ENCODE measurements at regions not wholly inside any gene's neighbourhood (a gene's known extent, or its start where the extent isn't known, plus 50 kb on each side); places are given as distances from the start of the nearest gene placed in this dataset.

DNA sequence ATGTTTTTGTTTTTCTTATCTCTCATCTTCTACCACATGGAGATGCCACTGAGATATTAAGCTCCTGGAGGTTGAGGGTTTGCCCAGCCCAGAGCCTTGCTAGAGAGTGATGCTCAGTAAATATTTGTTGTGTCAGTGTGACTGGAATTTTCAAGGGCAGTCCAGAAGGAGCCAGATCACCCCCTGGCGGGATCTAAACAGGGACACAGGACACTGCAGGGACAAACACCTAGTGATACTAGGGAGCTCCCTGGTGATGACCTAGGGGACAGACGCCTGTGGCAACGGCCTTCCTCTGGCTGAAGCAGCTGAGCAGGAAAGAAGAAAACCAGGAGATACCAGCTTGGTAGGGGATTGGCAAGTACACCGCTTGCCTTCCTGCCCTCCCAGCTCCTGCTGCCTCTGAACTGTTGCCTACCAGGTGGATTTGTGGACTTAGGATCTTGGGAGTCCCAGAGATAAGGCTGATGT is 714.4 kb upstream of the TBX3 start:
- no peak overlapping the region for H3K4me3 ChIP-seq (replicated peaks; ENCODE audit: low read depth, low read length)
- TF ChIP-seq, protein P1, sequence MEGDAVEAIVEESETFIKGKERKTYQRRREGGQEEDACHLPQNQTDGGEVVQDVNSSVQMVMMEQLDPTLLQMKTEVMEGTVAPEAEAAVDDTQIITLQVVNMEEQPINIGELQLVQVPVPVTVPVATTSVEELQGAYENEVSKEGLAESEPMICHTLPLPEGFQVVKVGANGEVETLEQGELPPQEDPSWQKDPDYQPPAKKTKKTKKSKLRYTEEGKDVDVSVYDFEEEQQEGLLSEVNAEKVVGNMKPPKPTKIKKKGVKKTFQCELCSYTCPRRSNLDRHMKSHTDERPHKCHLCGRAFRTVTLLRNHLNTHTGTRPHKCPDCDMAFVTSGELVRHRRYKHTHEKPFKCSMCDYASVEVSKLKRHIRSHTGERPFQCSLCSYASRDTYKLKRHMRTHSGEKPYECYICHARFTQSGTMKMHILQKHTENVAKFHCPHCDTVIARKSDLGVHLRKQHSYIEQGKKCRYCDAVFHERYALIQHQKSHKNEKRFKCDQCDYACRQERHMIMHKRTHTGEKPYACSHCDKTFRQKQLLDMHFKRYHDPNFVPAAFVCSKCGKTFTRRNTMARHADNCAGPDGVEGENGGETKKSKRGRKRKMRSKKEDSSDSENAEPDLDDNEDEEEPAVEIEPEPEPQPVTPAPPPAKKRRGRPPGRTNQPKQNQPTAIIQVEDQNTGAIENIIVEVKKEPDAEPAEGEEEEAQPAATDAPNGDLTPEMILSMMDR (IDR thresholded peaks at IDR 0.05; ENCODE audit: low read length, missing control alignments): no peak
- DNase-seq (ENCODE audit: low read depth): no peak

DNA sequence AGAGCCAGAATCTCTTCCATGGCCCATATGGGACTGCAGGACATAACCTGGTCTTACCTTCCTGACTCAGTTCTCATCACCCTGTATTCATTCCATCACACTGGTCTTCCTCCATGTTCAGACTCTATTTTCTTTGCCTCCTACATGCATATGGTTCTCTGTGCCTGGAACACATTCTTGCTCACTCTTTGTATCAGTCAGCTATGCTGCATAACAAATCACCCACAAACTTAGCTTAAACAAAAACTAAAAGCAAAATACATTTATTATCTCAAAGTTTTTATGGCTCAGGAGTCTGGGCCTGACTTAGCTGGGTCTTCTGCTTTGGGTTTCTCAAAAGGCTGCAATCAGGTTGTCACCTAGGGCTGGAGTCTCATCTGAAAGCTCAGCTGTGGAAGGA is 712.6 kb upstream of the TBX3 start:
- no peak overlapping the region for H3K4me3 ChIP-seq (replicated peaks; ENCODE audit: low read depth, low read length)
- no peak for DNase-seq (ENCODE audit: low read depth)
- TF ChIP-seq, protein P1 (IDR thresholded peaks at IDR 0.05; ENCODE audit: low read length, missing control alignments): no peak

DNA sequence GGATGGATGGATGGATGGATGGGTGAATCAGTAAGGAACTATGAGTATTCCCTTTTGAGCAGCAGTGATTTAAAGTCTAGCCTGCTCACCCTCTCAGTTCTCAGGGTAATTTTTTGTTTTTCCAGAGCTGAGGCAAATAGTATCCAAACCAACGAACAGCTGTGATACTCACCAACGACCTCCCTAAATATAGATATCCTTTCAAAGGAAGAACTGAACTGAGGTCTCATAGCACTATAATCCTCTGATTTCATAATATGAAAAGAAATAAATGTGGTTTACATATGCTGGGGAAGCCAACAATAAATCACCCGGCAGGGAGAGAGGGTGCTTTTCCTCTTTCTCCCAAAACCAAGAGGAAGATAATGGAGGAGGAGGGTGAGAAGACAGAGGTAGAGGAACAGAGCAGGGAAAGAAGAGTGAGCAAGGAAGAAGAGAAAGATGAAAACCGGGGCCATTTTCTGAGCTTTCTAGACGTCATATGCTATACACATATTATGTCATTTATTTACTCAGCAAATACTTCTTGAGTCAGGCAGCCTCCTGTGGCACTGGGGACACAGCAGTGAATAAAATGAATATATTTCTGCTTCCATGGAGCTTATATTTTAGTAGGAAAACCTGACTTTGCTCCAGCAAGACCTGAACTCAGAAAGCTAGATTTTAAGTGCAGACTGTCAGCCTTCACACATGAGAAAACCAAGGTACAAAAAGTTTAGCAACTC is 710.7 kb upstream of the TBX3 start:
- TF ChIP-seq, protein P1 (IDR thresholded peaks at IDR 0.05; ENCODE audit: low read length, missing control alignments): no peak
- no peak for DNase-seq (ENCODE audit: low read depth)
- H3K4me3 ChIP-seq (replicated peaks; ENCODE audit: low read depth, low read length): no peak overlapping the region

DNA sequence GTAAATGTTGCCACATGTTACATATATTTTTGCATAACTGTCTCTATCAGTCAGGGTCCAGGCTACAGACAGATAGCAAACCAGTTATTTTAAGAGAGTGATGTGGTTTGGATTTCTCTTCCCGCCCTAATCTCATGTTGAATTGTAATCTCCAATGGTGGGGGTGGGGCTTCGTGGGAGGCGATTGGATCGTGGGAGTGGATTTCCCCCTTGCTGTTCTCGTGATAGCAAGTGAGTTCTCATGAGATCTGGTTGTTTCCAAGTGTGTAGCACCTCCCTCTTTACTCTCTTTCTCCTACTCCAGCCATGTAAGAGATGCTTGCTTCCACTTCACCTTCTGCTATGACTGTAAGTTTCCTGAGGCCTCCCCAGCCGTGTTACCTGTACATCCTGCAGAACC is 704.2 kb upstream of the TBX3 start:
- H3K4me3 ChIP-seq (replicated peaks; ENCODE audit: low read depth, low read length): no peak overlapping the region
- TF ChIP-seq, protein P1 (IDR thresholded peaks at IDR 0.05; ENCODE audit: low read length, missing control alignments): no peak
- no peak for DNase-seq (ENCODE audit: low read depth)

DNA sequence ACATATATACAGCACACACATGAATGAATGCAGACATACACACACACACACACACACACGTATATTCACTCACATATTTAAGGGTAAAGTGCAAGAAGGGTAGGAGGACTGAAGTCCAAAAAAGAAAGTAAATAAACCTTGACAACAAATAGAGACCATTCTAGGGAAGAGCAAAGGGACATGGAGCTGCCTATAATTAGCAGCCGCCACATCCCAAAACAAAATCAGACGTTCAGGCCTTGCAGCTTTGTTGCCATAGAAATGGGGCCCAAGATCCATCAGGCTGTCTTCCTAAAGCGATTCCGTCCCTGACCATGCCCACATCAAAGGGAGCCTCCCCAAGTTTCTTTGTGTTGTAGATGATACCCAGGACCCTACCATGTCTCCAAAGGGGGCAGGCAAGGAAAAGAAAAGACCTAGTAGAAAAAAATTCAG is 703.5 kb upstream of the TBX3 start:
- TF ChIP-seq, protein P1 (IDR thresholded peaks at IDR 0.05; ENCODE audit: low read length, missing control alignments): no peak
- DNase-seq (ENCODE audit: low read depth): no peak
- H3K4me3 ChIP-seq (replicated peaks; ENCODE audit: low read depth, low read length): no peak overlapping the region

DNA sequence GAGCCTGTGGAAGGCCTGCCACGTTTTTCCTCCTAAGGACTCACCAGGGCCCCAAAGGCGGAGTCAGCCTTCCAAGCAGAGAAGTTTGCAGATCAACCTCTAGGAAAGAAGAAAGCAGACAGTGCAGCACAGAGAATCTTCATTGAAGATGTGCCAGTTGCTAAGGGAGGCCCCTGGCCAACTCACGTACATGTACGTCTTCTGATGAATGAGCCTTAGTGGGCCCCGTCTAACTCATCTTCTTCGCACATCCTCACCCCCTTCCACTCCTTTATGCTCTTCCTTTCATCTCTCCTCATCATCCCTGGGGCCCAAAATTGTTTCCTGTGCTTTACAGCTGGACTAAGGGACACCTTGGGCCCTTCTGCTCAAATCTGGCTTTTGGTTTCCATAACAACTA is 703.0 kb upstream of the TBX3 start:
- no peak overlapping the region for H3K4me3 ChIP-seq (replicated peaks; ENCODE audit: low read depth, low read length)
- DNase-seq (ENCODE audit: low read depth): no peak
- TF ChIP-seq, protein P1 (IDR thresholded peaks at IDR 0.05; ENCODE audit: low read length, missing control alignments): no peak

DNA sequence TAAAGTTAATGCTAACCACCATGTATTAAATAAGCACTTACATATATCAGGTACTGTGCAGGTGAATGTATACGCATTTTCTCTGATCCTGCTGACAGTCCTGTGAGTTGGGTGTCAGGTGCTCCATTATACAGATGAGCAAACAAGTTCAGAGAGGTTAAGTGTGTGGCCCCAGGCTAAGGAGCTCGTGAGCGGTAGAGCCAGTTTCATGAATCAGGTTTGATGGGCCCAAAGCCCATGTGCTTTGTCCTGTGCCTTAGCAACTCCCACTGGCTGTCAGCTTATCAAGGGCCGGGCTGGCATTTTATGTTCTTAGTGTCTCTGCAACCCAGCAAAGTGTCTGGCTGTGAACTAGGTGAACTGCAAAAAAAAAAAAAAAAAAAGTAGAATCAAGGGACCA is 701.2 kb upstream of the TBX3 start:
- DNase-seq (ENCODE audit: low read depth): no peak
- H3K4me3 ChIP-seq (replicated peaks; ENCODE audit: low read depth, low read length): no peak overlapping the region
- TF ChIP-seq, protein P1 (IDR thresholded peaks at IDR 0.05; ENCODE audit: low read length, missing control alignments): no peak
